Panc1 (cell line): ENCODE measurements at regions not wholly inside any gene's neighbourhood (a gene's known extent, or its start where the extent isn't known, plus 50 kb on each side); places are given as distances from the start of the nearest gene placed in this dataset.

Experiments used
- ATAC-seq: fragments of 200-7000 bp; cut with Tn5 transposase; 2 replicates; pipeline ENCODE4 v1.9.1; 2020; ENCODE audit warnings: mild to moderate bottlenecking, moderate library complexity
- BruUV-seq: library from RNA; stranded (reverse); fragments of 400-500 nt; replicated peaks from 2 replicates; lab custom pipeline; 2021; lab: Mats Ljungman, UMichigan
- CTCF ChIA-PET: fragments of 300-600 bp; sonication (Branson Sonifier 250); formaldehyde crosslinking; loops from one replicate; lab custom pipeline; 2022; ENCODE audit warnings: antibody characterized with exemption; lab: Charles Lee
- POLR2A ChIA-PET: fragments of 300-600 bp; sonication (Branson Sonifier 250); formaldehyde crosslinking; loops from one replicate; lab custom pipeline; 2022; ENCODE audit warnings: antibody characterized with exemption; lab: Charles Lee
- DNase-seq: peaks from one replicate; pipeline ENCODE4 v3.0.0-alpha.2; 2010; ENCODE audit warnings: low read depth, low spot score
- H3K27ac ChIP-seq: 2 replicates; pipeline ENCODE4 v1.5.1; 2011; ENCODE audit warnings: mild to moderate bottlenecking, low read length, inconsistent platforms
- H3K27me3 ChIP-seq: fragments of 200-500 bp; sonication (Bioruptor generic); 2 replicates; pipeline ENCODE4 v1.6.0; 2014; ENCODE audit warnings: low read length, inconsistent platforms; ENCODE audit not compliant: control insufficient read depth, insufficient read depth
- H3K36me3 ChIP-seq: fragments of 200-500 bp; sonication (Bioruptor generic); 2 replicates; pipeline ENCODE4 v1.5.1; 2014; ENCODE audit warnings: inconsistent platforms, mild to moderate bottlenecking, low read length, moderate library complexity; ENCODE audit not compliant: control insufficient read depth, insufficient read depth
- H3K4me1 ChIP-seq: 2 replicates; pipeline ENCODE4 v1.5.1; 2011; ENCODE audit warnings: inconsistent platforms, mild to moderate bottlenecking, low read length, moderate library complexity; ENCODE audit not compliant: control insufficient read depth, insufficient read depth
- H3K4me3 ChIP-seq, 2 experiments: 2 replicates each; pipeline ENCODE4 v1.5.1; 2011 to 2012; ENCODE audit warnings: low read depth in 2 of 2, low read length in 2 of 2, mild to moderate bottlenecking in 2 of 2, inconsistent platforms in 1 of 2, moderate library complexity in 1 of 2
- H3K9me3 ChIP-seq: fragments of 200-500 bp; sonication (Bioruptor generic); 2 replicates; pipeline ENCODE4 v1.5.1; 2014; ENCODE audit warnings: low read depth, mild to moderate bottlenecking, inconsistent platforms, low read length, moderate library complexity; ENCODE audit not compliant: control insufficient read depth, insufficient read depth
- CTCF ChIP-seq: fragments of 450-650 bp; IDR thresholded peaks from 2 replicates; pipeline ENCODE4 v1.5.1; 2017; ENCODE audit warnings: mild to moderate bottlenecking
- POLR2AphosphoS5 ChIP-seq: IDR thresholded peaks from 2 replicates; pipeline ENCODE4 v1.6.1; 2012; ENCODE audit warnings: mild to moderate bottlenecking, low read depth, low read length, moderate library complexity
- REST ChIP-seq, 2 experiments: IDR thresholded peaks; 2 replicates each; pipeline ENCODE4 v1.6.1; 2011 to 2012; ENCODE audit warnings: low read depth in 2 of 2, control low read depth in 1 of 2, low read length in 1 of 2, mild to moderate bottlenecking in 1 of 2, moderate library complexity in 1 of 2; ENCODE audit not compliant: insufficient read depth in 1 of 2
- SIN3A ChIP-seq: IDR thresholded peaks from 2 replicates; pipeline ENCODE4 v1.6.1; 2012; ENCODE audit warnings: low read depth, mild to moderate bottlenecking, low read length, moderate library complexity, borderline replicate concordance; ENCODE audit not compliant: insufficient read depth
- TCF7L2 ChIP-seq: IDR thresholded peaks from 2 replicates; pipeline ENCODE4 v1.6.1; 2011; ENCODE audit warnings: mild to moderate bottlenecking, low read depth, low read length, inconsistent platforms
- in situ Hi-C: cut with HindIII; loops from 2 replicates; pipeline ENCODE4 v1.10.0; 2016; ENCODE audit warnings: low sequenced_read_pairs, low pct_unique_long_range_greater_than_20kb
- intact Hi-C: fragments of 100-400 bp; cut with micrococcal nuclease; formaldehyde crosslinking; loops from one replicate; pipeline ENCODE4 v1.10.0; 2022; ENCODE audit not compliant: unreplicated experiment

DNA sequence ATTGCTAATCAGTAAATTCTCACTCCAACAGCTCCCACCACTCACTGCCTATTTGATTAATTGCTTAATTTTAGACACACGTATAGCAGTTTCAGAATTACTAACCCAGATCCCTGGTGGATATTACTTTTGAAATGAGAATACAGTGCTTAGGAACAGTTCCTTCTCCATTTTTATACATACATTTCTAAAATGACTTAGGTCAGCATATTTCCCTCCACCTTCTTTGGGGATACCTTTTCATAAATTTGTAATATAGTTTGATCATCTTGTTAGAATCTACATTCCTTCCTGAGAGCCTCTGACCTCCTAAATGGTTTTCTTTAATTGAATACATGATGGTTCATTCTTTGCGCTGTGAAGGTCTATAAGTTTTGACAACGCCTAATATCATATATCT, 279.8 kb upstream of the NETO1 start:
- Histone ChIP-seq H3K27me3 (no peaks in the 10 kb centered on the region), H3K36me3 (no peaks in the 10 kb centered on the region), H3K4me3 (no peak overlapping the region), H3K27ac (no peak overlapping the region), H3K4me1 (no peaks in the 10 kb centered on the region), H3K9me3 (no peaks in the 10 kb centered on the region)
- ATAC-seq (no peak), DNase-seq (no peak)
- in situ Hi-C loops, result no loop called here
- intact Hi-C loops, result no loop called here
- CTCF ChIA-PET, result no interaction called here
- no TSS peak for BruUV-seq
- POLR2A ChIA-PET, result no interaction called here
- TF ChIP-seq SIN3A (no peak), TCF7L2 (no peak), CTCF (no peak), REST (IDR thresholded peaks at IDR 0.05; ENCODE audit: insufficient read depth in 1 of 2, low read depth in 2 of 2, low read length in 1 of 2) (no peak), POLR2AphosphoS5 (no peak)

DNA sequence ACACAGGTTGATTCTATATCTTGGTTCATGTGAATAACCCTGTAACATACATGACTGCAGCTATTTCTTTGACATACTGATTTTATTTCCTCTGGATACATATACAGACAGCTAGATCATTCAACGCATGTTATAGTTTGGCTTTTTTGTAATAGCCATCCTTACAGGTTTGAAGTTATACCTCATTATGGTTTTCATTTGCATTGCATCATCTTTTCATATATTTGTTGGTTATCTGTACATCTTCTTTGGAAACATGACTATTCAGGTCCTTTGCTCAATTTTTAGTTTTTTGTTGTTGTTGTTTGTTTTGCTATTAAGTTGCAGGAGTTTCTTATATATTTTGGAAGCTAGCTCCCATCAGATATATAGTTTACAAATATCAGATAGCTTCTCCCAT, 276.2 kb upstream of the NETO1 start:
- no peaks in the 10 kb centered on the region for H3K4me1 ChIP-seq
- CTCF ChIA-PET, result no interaction called here
- in situ Hi-C loops, result no loop called here
- intact Hi-C loops, result no loop called here
- POLR2A ChIA-PET, result no interaction called here
- no TSS peak for BruUV-seq
- TF ChIP-seq REST (IDR thresholded peaks at IDR 0.05; ENCODE audit: insufficient read depth in 1 of 2, low read depth in 2 of 2, low read length in 1 of 2) (no peak), SIN3A (no peak), TCF7L2 (no peak), POLR2AphosphoS5 (no peak), CTCF (no peak)
- DNase-seq, result no peak
- H3K36me3 ChIP-seq, result no peaks in the 10 kb centered on the region
- no peak overlapping the region for H3K4me3 ChIP-seq
- no peaks in the 10 kb centered on the region for H3K9me3 ChIP-seq
- H3K27ac ChIP-seq, result no peak overlapping the region
- no peak for ATAC-seq
- H3K27me3 ChIP-seq, result no peaks in the 10 kb centered on the region
